ENCODE measurements at regions not wholly inside any gene's neighbourhood (a gene's known extent, or its start where the extent isn't known, plus 50 kb on each side); places are given as distances from the start of the nearest gene placed in this dataset.

- Histone ChIP-seq H3K36me3 (ENCODE audit: insufficient read depth) (no peaks in the 10 kb centered on the region), H3K27ac (ENCODE audit: low read depth) (no peak overlapping the region), H3K4me1 (ENCODE audit: insufficient read depth) (no peaks in the 10 kb centered on the region), H3K4me3 (ENCODE audit: low read depth, low read length) (no peak overlapping the region)
- no peak for DNase-seq (ENCODE audit: extremely low spot score)
- WGBS = 82% methylated on average over 13 of the region's 13 CpGs
Measured at GRCh38 chr7:153286763-153287162, 527.2 kb downstream of the ACTR3B start.

- no peaks in the 10 kb centered on the region for H3K4me1 ChIP-seq (ENCODE audit: insufficient read depth)
- no peak overlapping the region for H3K27ac ChIP-seq (ENCODE audit: low read depth)
- H3K36me3 ChIP-seq (ENCODE audit: insufficient read depth) = no peaks in the 10 kb centered on the region
- no peak for DNase-seq (ENCODE audit: extremely low spot score)
- no peak overlapping the region for H3K4me3 ChIP-seq (ENCODE audit: low read depth, low read length)
- WGBS = 64% methylated on average over 2 of the region's 4 CpGs
Measured at GRCh38 chr7:153290066-153290465, 530.5 kb downstream of the ACTR3B start.

GRCh38 chr7:153297141-153297540 lies 537.6 kb downstream of the ACTR3B start:
- H3K4me3 ChIP-seq (ENCODE audit: low read depth, low read length) = no peak overlapping the region
- no peaks in the 10 kb centered on the region for H3K4me1 ChIP-seq (ENCODE audit: insufficient read depth)
- WGBS = 71% methylated on average over 7 of the region's 7 CpGs
- no peaks in the 10 kb centered on the region for H3K36me3 ChIP-seq (ENCODE audit: insufficient read depth)
- no peak for DNase-seq (ENCODE audit: extremely low spot score)
- no peak overlapping the region for H3K27ac ChIP-seq (ENCODE audit: low read depth)

GRCh38 chr7:153301936-153302335 lies 542.4 kb downstream of the ACTR3B start:
- no peaks in the 10 kb centered on the region for H3K36me3 ChIP-seq (ENCODE audit: insufficient read depth)
- H3K27ac ChIP-seq (ENCODE audit: low read depth) = no peak overlapping the region
- 75% methylated on average over 7 of the region's 7 CpGs for WGBS
- DNase-seq (ENCODE audit: extremely low spot score) = no peak
- no peak overlapping the region for H3K4me3 ChIP-seq (ENCODE audit: low read depth, low read length)
- no peaks in the 10 kb centered on the region for H3K4me1 ChIP-seq (ENCODE audit: insufficient read depth)

GRCh38 chr7:153320005-153320404 lies 560.5 kb downstream of the ACTR3B start:
- H3K27ac ChIP-seq (ENCODE audit: low read depth) = no peak overlapping the region
- H3K4me3 ChIP-seq (ENCODE audit: low read depth, low read length) = no peak overlapping the region
- no peaks in the 10 kb centered on the region for H3K36me3 ChIP-seq (ENCODE audit: insufficient read depth)
- WGBS = 36% methylated on average over 4 of the region's 4 CpGs
- DNase-seq (ENCODE audit: extremely low spot score) = no peak
- no peaks in the 10 kb centered on the region for H3K4me1 ChIP-seq (ENCODE audit: insufficient read depth)

- H3K27ac ChIP-seq (ENCODE audit: low read depth) = no peak overlapping the region
- no peaks in the 10 kb centered on the region for H3K36me3 ChIP-seq (ENCODE audit: insufficient read depth)
- DNase-seq (ENCODE audit: extremely low spot score) = no peak
- H3K4me3 ChIP-seq (ENCODE audit: low read depth, low read length) = no peak overlapping the region
- 73% methylated on average over 4 of the region's 4 CpGs for WGBS
- no peaks in the 10 kb centered on the region for H3K4me1 ChIP-seq (ENCODE audit: insufficient read depth)
Measured at GRCh38 chr7:153320681-153321080, 561.1 kb downstream of the ACTR3B start.

GRCh38 chr7:153322991-153323390 lies 563.4 kb downstream of the ACTR3B start:
- Histone ChIP-seq H3K27ac (ENCODE audit: low read depth) (no peak overlapping the region), H3K4me1 (ENCODE audit: insufficient read depth) (no peaks in the 10 kb centered on the region), H3K4me3 (ENCODE audit: low read depth, low read length) (no peak overlapping the region), H3K36me3 (ENCODE audit: insufficient read depth) (no peaks in the 10 kb centered on the region)
- WGBS = 77% methylated on average over 11 of the region's 11 CpGs
- DNase-seq (ENCODE audit: extremely low spot score) = no peak

GRCh38 chr7:153324094-153324493 lies 564.5 kb downstream of the ACTR3B start:
- no peaks in the 10 kb centered on the region for H3K4me1 ChIP-seq (ENCODE audit: insufficient read depth)
- H3K36me3 ChIP-seq (ENCODE audit: insufficient read depth) = no peaks in the 10 kb centered on the region

GRCh38 chr7:153327683-153328082 lies 568.1 kb downstream of the ACTR3B start:
- no peaks in the 10 kb centered on the region for H3K4me1 ChIP-seq (ENCODE audit: insufficient read depth)
- WGBS = 91% methylated on average over 9 of the region's 9 CpGs
- no peak overlapping the region for H3K27ac ChIP-seq (ENCODE audit: low read depth)
- no peaks in the 10 kb centered on the region for H3K36me3 ChIP-seq (ENCODE audit: insufficient read depth)
- no peak overlapping the region for H3K4me3 ChIP-seq (ENCODE audit: low read depth, low read length)
- DNase-seq (ENCODE audit: extremely low spot score) = no peak

More at GRCh38 chr7:153324094-153324493, 564.5 kb downstream of the ACTR3B start:
- no peak for DNase-seq (ENCODE audit: extremely low spot score)
- no peak overlapping the region for H3K27ac ChIP-seq (ENCODE audit: low read depth)
- WGBS = 72% methylated on average over 5 of the region's 5 CpGs
- H3K4me3 ChIP-seq (ENCODE audit: low read depth, low read length) = no peak overlapping the region

- no peak overlapping the region for H3K27ac ChIP-seq (ENCODE audit: low read depth)
- DNase-seq (ENCODE audit: extremely low spot score) = no peak
Measured at GRCh38 chr7:153331427-153331826, 571.9 kb downstream of the ACTR3B start.

GRCh38 chr7:153354071-153354470 lies 594.5 kb downstream of the ACTR3B start:
- H3K27ac ChIP-seq (ENCODE audit: low read depth) = no peak overlapping the region
- no peaks in the 10 kb centered on the region for H3K4me1 ChIP-seq (ENCODE audit: insufficient read depth)
- no peaks in the 10 kb centered on the region for H3K36me3 ChIP-seq (ENCODE audit: insufficient read depth)
- no peak for DNase-seq (ENCODE audit: extremely low spot score)
- 90% methylated on average over 5 of the region's 5 CpGs for WGBS
- H3K4me3 ChIP-seq (ENCODE audit: low read depth, low read length) = no peak overlapping the region

More at GRCh38 chr7:153331427-153331826, 571.9 kb downstream of the ACTR3B start:
- Histone ChIP-seq H3K36me3 (ENCODE audit: insufficient read depth) (no peaks in the 10 kb centered on the region), H3K4me3 (ENCODE audit: low read depth, low read length) (no peak overlapping the region), H3K4me1 (ENCODE audit: insufficient read depth) (no peaks in the 10 kb centered on the region)
- WGBS = 88% methylated on average over 3 of the region's 3 CpGs

- WGBS = 71% methylated on average over 5 of the region's 5 CpGs
- Histone ChIP-seq H3K36me3 (ENCODE audit: insufficient read depth) (no peaks in the 10 kb centered on the region), H3K4me1 (ENCODE audit: insufficient read depth) (no peaks in the 10 kb centered on the region), H3K27ac (ENCODE audit: low read depth) (no peak overlapping the region), H3K4me3 (ENCODE audit: low read depth, low read length) (no peak overlapping the region)
- no peak for DNase-seq (ENCODE audit: extremely low spot score)
Measured at GRCh38 chr7:153370092-153370491, 610.5 kb downstream of the ACTR3B start.

GRCh38 chr7:153380636-153381035 lies 621.1 kb downstream of the ACTR3B start:
- no peak overlapping the region for H3K4me3 ChIP-seq (ENCODE audit: low read depth, low read length)
- no peaks in the 10 kb centered on the region for H3K36me3 ChIP-seq (ENCODE audit: insufficient read depth)
- no peaks in the 10 kb centered on the region for H3K4me1 ChIP-seq (ENCODE audit: insufficient read depth)
- H3K27ac ChIP-seq (ENCODE audit: low read depth) = no peak overlapping the region
- WGBS = 74% methylated on average over 7 of the region's 7 CpGs
- DNase-seq (ENCODE audit: extremely low spot score) = no peak

- H3K4me3 ChIP-seq (ENCODE audit: low read depth, low read length) = no peak overlapping the region
- no peaks in the 10 kb centered on the region for H3K4me1 ChIP-seq (ENCODE audit: insufficient read depth)
- DNase-seq (ENCODE audit: extremely low spot score) = no peak
- H3K36me3 ChIP-seq (ENCODE audit: insufficient read depth) = no peaks in the 10 kb centered on the region
- no peak overlapping the region for H3K27ac ChIP-seq (ENCODE audit: low read depth)
- WGBS = 15% methylated on average over 13 of the region's 13 CpGs
Measured at GRCh38 chr7:153381275-153382040, 621.9 kb downstream of the ACTR3B start.

Measured in urinary bladder (tissue), 3 donors.